Hematopoietic multipotent progenitor cell treated with erythropoietin and hydrocortisone succinate and interleukin-3 and kit ligand, for 8 days (in vitro differentiated cells): ENCODE measurements at regions not wholly inside any gene's neighbourhood (a gene's known extent, or its start where the extent isn't known, plus 50 kb on each side); places are given as distances from the start of the nearest gene placed in this dataset.

Source experiments
- DNase-seq: peaks from one replicate; pipeline ENCODE4 v3.0.0-alpha.2; 2015

GRCh38 chr18:25621682-25622081, 269.7 kb upstream of the ZNF521 start:
- DNase-seq, result no peak

- DNase-seq, result no peak
Measured at GRCh38 chr18:25621144-25621543, 269.2 kb upstream of the ZNF521 start.

DNA sequence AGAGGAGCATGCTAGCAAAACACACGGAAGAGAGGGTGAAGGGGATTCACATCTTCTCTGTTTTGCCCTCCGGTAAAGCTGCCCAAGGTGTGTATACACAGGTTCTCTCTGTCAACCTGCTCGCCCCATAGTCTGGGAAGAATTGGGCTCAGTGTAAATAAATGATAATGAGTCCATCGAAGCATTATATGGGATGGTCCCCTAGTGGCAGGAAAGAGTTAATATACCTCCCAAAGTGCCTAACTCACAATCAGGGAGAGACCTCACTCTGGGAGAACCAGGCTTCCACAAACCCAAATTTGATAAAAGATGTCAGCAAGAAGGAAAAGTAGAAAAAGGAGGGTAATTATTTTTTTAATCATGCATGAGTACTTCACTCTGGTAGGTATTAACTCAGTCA, 262.2 kb upstream of the ZNF521 start:
- no peak for DNase-seq

DNA sequence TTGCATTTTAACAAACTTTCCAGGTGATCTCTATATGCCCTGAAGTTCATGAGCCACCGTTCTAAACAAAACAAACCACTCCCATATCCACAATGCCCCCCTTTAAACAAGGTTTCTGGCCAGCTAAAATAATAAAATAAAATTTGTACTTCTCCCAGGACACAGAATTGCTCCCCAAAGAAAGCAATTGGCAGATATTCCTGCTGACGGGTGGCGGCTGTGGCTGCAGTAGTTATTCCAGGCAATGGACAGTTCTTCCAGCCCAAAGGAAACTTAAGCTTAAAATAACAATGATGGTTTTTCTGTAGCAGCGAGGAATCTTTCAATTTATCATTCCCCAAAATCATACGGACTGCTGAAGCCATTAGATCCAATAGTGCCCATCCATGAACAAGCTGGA, 260.5 kb upstream of the ZNF521 start:
- no peak for DNase-seq

- no peak for DNase-seq
Measured at GRCh38 chr18:25608091-25608490, 256.1 kb upstream of the ZNF521 start.

GRCh38 chr18:25604894-25605597, 253.1 kb upstream of the ZNF521 start:
- DNase-seq, result peak; percentile 5

- DNase-seq, result no peak
Measured at GRCh38 chr18:25604196-25604893, 252.4 kb upstream of the ZNF521 start.

DNA sequence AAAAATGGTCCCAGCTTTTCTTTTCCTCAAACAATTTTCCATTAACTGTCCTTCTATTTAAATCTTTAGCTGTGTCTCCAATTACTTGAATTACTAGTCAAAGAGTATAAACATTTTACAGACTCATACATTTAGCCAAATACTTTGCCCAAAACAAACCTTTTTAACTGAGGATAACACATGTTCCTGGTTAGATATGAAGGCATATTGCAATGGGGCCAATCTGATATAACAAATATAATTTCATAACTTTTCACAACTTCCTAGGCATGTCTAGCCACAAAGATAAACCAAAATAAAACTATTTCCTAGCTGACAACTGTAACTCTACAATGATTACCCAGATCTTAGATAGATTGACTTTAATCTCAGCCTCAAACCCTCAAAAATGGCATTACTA, 247.5 kb upstream of the ZNF521 start:
- no peak for DNase-seq

GRCh38 chr18:25597476-25597875, 245.5 kb upstream of the ZNF521 start:
- DNase-seq, result no peak

DNA sequence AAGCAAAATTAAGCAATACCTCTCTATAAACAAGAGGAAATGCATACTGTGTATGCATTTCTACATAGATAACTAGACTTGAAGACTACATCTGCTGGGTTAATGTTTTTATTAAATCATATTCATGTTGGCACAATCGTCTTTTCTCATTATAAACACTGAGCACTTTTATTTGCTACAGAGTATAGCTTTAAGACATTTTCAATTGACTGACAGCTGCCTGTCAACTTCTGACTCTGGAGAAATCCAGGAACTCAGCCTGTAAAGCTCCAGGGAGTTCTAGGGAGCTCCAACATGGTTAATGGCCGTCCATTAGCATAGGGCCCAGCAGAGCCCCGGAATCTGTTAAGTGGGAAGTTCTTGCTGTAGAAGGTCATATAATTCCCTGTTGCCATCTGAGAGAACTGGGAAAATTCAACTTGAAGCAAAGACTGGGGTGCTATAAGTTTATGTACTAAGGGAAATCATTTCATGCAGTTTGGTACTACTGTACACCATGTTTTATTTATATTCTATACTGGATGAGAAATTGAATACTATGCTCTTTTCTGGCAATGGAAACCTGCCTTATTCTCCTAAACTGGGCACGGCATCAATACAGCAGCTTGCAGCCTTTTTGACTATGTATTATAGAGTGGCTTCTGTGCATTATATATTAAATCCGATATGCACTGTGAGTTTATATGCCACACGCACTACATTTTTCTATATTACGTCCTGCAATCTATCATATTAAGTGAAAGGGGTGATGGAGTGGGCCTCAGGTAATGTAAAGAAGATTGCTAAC, 243.5 kb upstream of the ZNF521 start:
- no peak for DNase-seq

GRCh38 chr18:25594351-25594750, 242.4 kb upstream of the ZNF521 start:
- DNase-seq, result no peak

DNA sequence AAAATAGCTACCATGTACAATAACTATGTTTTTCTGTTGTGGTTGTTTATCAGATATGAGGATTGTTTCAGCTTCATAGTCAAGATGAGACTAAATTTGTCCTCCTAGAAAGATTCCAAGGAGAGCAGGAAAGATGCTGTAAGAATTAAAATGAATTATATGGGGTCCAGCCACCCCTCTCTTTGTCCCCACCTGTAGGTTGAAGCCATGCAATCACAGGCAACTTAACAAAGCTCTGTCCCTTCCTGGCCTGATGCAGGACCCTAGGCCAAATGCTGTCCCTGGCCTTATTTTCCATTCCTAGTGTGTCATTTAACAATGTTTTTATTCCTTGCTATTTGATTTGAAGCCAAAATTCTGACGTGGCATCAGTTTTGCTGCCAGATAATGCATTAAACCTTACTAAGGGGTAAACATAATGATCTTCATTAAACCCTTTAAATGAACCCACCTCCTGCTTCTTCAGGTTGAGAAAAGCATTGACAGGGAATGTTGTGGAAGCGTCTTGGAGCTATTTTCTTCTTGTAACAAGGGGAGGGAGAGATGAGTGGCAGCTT, 240.9 kb upstream of the ZNF521 start:
- no peak for DNase-seq

- no peak for DNase-seq
Measured at GRCh38 chr18:25590456-25590855, 238.5 kb upstream of the ZNF521 start.

DNA sequence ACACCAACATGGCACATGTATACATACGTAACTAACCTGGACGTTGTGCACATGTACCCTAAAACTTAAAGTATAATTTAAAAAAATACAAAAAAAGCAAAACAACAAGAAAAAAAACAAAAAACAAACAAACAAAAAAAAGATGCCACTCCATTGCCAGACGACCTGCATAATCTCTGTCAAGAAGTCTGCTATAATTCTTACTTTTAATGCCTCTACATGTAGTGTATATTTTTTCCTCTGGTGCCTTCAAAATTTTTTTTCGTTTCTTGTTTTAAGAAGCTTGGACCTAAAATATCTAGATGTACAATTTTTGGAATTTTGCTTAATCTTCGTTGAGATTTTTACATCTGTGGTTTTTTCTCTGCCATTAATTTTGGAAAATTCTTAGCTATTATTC, 235.6 kb upstream of the ZNF521 start:
- DNase-seq, result no peak

DNA sequence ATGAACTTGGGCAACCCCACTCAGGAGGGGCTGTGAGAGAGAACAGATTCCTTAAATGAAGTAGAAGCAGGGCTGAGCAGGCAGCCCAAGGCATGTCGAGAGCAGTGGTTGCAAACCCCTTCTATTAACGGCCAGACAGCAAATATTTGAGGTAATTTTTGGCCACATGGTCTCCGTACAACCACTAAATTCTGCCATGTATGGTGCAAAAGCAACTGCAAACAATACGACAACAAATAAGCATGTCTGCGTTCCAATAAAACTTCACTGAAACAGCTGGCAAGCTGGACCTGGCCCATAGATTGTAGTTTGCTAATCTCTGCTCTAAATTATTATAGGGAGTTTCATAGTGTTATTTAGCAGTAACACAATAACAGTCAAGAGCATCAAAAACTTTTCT, 217.0 kb upstream of the ZNF521 start:
- DNase-seq, result no peak

- no peak for DNase-seq
Measured at GRCh38 chr18:25563816-25564683, 212.1 kb upstream of the ZNF521 start.

DNA sequence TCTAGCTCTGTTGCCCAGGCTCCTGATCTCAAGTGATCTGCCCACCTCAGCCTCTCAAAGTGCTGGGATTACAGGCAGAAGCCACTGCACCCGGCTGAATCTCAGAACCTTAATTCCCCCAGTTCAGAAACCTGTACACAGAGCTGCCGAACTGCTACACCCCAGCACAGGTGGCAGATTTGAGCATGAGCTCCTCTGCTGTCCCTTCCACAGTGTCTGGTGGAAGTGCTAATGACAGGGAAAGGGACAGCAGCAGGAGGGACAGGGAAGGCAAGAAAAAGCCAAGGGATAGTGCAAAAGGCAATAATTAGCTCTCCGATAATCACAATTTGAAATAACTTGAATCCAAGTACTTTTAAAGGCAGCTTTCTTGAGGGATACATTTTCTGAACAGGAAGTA, 211.4 kb upstream of the ZNF521 start:
- no peak for DNase-seq

GRCh38 chr18:25561918-25562317, 210.0 kb upstream of the ZNF521 start:
- peak; percentile 45 for DNase-seq

- DNase-seq, result no peak
Measured at GRCh38 chr18:25560369-25560768, 208.4 kb upstream of the ZNF521 start.

DNA sequence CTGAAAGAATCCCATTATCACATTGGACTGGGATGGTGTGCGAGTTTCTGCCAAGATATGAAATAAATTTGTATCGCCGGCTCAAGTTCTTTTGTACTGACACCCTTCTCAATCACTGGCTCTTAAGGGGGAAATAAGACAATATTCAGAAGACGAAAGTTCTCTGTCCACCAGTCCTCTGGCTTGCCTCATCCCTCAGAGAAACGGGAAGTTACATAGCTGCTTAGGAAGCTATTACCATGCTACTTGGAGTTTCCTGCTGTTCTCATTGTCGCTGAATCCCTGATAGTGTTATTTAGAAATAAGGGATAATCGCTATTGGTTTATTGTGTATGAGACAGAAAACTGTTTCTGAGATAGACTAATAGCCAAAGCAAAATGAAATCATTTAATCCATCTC, 205.0 kb upstream of the ZNF521 start:
- no peak for DNase-seq

DNA sequence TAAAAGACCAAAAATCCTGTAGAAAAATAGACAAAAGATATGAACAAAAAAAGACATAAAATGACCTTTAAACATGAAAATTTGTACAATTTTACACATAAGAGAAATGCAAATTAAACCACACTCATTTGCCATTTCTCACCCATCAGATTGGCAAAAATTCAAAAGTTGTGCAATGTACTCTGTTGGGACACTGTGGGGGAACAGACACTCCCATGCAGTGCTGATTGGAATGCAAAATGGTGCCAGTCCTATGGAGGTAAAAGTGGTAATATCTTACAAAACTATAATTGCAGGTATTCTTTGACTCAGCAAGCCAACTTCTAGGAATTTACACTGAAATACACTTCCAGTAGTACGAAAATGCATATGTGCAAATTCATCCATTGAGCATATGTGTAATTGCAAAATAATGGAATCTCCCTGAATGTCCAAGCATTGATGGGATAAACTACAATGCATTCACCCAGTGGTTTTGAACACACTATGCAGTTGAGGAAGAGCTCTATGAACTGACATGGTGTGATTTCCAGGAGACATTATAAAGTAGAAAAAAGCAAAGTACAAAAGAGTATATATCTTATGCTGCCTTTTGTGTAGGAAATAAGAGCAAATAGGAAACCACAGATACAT, 201.8 kb upstream of the ZNF521 start:
- DNase-seq, result no peak
